ENCODE measurements at regions not wholly inside any gene's neighbourhood (a gene's known extent, or its start where the extent isn't known, plus 50 kb on each side); places are given as distances from the start of the nearest gene placed in this dataset.

DNA sequence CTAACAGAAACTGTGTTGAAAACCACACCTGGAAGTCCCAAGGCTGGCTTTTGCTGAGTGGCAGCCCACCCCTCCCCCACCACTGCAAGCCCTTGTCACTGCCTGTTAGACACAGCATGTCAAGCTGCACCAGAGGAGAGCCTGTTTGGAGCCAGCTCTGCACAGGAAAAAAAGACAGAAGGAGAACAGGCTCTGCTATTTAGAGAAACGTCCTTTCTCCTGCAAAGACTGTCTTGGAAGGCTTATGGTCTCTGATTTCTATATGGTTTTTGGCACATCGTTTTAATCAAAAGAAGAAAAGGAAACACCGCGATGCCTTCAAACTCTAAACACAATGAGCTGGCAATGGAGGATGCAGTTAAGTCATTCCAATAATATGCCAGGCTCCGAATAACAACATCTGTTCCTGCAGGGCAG, 275.5 kb downstream of the MAP2K4 start:
- H3K9me3 ChIP-seq (ENCODE audit: insufficient read depth, low read depth, low read length), result no peaks in the 10 kb centered on the region
- no peak overlapping the region for H3K27ac ChIP-seq (ENCODE audit: low read depth, low read length)
- H3K36me3 ChIP-seq (ENCODE audit: insufficient read depth, low read length), result no peaks in the 10 kb centered on the region
- WGBS, result 28% methylated on average over 5 of the region's 5 CpGs
- H3K4me1 ChIP-seq (ENCODE audit: insufficient read depth, low read length), result peaks cover 9% of the 10 kb centered on the region; the same call in 1 of the 2 replicates
- no peak overlapping the region for H3K9ac ChIP-seq (ENCODE audit: low read depth, low read length)
- no peaks in the 10 kb centered on the region for H3K27me3 ChIP-seq (ENCODE audit: insufficient read depth, low read length)
- no peak overlapping the region; the same call in 1 of the 2 replicates for H3K4me3 ChIP-seq (ENCODE audit: low read length)

DNA sequence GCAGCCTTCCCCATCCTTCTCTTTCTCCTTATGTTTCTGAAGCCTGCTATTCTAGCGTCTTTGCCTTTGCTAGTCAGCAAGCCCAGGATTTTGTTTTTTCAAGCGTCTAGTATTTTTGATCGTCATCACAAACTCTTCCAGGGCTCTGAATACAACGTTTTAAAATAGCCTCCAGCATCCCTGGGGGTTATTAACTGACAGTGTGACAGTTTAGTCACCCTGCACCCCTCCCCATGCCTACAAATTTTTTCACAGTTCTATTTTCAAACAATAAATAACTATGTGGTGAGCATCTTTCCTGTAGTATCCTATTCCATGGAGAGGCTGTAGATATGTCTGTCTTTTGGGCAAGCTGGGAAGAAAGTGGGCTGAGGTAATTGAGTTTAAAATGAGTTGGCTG, 280.9 kb downstream of the MAP2K4 start:
- 91% methylated on average over 4 of the region's 4 CpGs for WGBS
- H3K4me1 ChIP-seq (ENCODE audit: insufficient read depth, low read length), result peaks cover 4% of the 10 kb centered on the region; the same call in 1 of the 2 replicates
- no peak overlapping the region for H3K4me3 ChIP-seq (ENCODE audit: low read length)
- H3K27me3 ChIP-seq (ENCODE audit: insufficient read depth, low read length), result no peaks in the 10 kb centered on the region
- no peak overlapping the region for H3K27ac ChIP-seq (ENCODE audit: low read depth, low read length)
- H3K9me3 ChIP-seq (ENCODE audit: insufficient read depth, low read depth, low read length), result peaks cover 7% of the 10 kb centered on the region; the same call in 1 of the 2 replicates
- no peak overlapping the region for H3K9ac ChIP-seq (ENCODE audit: low read depth, low read length)
- no peaks in the 10 kb centered on the region for H3K36me3 ChIP-seq (ENCODE audit: insufficient read depth, low read length)

DNA sequence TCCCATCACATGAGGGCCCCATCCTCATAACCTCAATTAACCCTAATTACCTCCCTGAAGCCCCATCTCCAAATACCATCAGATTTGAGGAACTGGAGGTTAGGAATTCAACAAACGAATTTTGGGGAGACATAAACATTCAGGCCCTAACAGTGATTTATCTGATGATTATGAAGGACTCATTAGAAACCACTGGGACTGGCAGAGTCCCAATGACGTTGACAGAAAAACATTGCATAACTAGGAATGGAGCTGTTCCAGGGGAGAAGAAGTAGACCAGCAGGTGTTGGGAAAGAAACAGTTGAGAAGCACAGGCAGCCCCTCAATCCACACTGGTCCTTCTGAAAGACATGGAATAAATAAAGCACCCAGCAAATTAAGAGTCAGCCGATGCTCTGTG, 282.0 kb downstream of the MAP2K4 start:
- Histone ChIP-seq H3K9ac (ENCODE audit: low read depth, low read length) (no peak overlapping the region), H3K9me3 (ENCODE audit: insufficient read depth, low read depth, low read length) (peaks cover 7% of the 10 kb centered on the region; the same call in 1 of the 2 replicates), H3K27me3 (ENCODE audit: insufficient read depth, low read length) (no peaks in the 10 kb centered on the region), H3K36me3 (ENCODE audit: insufficient read depth, low read length) (no peaks in the 10 kb centered on the region), H3K4me3 (ENCODE audit: low read length) (no peak overlapping the region), H3K27ac (ENCODE audit: low read depth, low read length) (no peak overlapping the region), H3K4me1 (ENCODE audit: insufficient read depth, low read length) (no peaks in the 10 kb centered on the region)
- 91% methylated on average over 3 of the region's 3 CpGs for WGBS

DNA sequence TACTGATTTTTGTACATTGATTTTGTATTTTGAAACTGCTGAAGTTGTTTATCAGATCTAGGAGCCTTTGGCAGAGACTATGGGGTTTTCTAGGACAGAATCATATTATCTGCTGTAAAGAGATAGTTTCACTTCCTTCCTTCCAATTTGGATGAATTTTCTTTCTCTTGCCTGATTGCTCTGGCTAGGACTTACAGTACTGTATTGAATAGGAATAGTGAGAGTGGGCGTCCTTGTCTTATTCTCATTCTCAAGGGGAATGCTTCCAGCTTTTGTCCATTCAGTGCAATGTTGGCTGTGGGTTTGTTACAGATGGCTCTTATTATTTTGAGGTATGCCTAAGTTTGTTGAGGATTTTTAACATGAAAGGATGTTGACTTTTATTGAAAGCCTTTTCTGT, 290.1 kb downstream of the MAP2K4 start:
- Histone ChIP-seq H3K4me1 (ENCODE audit: insufficient read depth, low read length) (no peaks in the 10 kb centered on the region), H3K27ac (ENCODE audit: low read depth, low read length) (no peak overlapping the region), H3K27me3 (ENCODE audit: insufficient read depth, low read length) (no peaks in the 10 kb centered on the region), H3K9ac (ENCODE audit: low read depth, low read length) (no peak overlapping the region), H3K9me3 (ENCODE audit: insufficient read depth, low read depth, low read length) (peaks cover 7% of the 10 kb centered on the region; the same call in 1 of the 2 replicates), H3K36me3 (ENCODE audit: insufficient read depth, low read length) (no peaks in the 10 kb centered on the region), H3K4me3 (ENCODE audit: low read length) (no peak overlapping the region)
- 100% methylated on average over 1 of the region's 1 CpG for WGBS

DNA sequence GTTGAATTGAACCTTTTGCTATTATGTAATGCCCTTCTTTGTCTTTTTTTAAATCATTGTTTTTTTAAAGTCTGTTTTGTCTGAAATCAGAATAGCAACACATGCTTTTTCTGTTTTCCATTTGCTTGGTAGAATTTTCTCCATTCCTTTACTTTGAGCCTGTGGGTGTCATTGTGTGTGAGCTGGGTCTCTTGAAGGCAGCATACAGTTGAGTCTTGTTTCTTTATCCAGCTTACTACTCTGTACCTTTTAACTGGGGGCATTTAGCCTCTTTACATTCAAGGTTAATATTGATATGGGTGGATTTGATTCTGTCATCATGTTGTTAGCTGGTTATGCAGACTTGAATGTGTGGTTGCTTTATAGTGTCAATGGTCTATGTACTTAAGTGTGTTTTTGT, 292.0 kb downstream of the MAP2K4 start:
- H3K27me3 ChIP-seq (ENCODE audit: insufficient read depth, low read length), result no peaks in the 10 kb centered on the region
- peaks cover 7% of the 10 kb centered on the region; the same call in 1 of the 2 replicates for H3K9me3 ChIP-seq (ENCODE audit: insufficient read depth, low read depth, low read length)
- no peak overlapping the region for H3K9ac ChIP-seq (ENCODE audit: low read depth, low read length)
- H3K36me3 ChIP-seq (ENCODE audit: insufficient read depth, low read length), result no peaks in the 10 kb centered on the region
- no peak overlapping the region for H3K4me3 ChIP-seq (ENCODE audit: low read length)
- no peak overlapping the region for H3K27ac ChIP-seq (ENCODE audit: low read depth, low read length)
- H3K4me1 ChIP-seq (ENCODE audit: insufficient read depth, low read length), result no peaks in the 10 kb centered on the region

DNA sequence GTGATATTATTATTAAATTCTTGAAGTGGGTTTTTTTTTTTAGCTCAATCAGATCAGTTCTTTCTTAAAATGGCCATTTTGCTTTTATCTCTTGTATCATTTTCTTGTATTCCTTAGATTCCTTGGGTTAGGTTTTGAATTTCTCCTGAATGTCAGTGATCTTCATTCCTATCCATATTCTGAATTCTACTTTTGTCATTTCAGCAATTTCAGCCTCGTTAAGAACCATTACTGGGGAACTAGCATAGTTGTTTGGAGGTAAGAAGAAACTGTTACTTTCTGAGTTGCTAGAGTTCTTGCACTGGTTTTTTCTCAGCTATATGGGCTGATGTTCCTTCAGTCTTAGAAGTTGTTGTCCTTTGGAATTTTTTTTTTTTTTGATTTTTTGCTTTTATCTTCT, 293.1 kb downstream of the MAP2K4 start:
- H3K4me3 ChIP-seq (ENCODE audit: low read length), result no peak overlapping the region
- 89% methylated on average over 1 of the region's 1 CpG for WGBS
- no peak overlapping the region for H3K27ac ChIP-seq (ENCODE audit: low read depth, low read length)

DNA sequence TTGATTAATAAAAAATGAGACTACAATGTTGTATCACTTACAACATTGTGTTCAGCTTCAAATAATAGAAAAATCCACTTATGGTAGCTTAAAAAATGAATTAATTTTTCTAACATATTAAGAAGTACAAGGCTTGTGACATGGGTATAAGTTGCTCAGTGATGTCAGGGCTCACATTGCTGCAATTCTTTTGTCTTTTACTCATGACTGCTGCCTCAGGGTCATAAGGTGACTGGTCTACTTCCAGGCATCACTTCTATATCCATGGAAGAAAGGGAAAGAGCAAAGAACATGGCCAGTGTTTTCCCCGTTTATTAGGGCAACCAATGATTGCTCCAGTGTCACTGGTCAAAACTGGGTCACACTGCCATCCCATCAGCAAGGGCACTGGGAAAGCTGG, 295.3 kb downstream of the MAP2K4 start:
- Histone ChIP-seq H3K4me1 (ENCODE audit: insufficient read depth, low read length) (no peaks in the 10 kb centered on the region), H3K9ac (ENCODE audit: low read depth, low read length) (no peak overlapping the region), H3K27me3 (ENCODE audit: insufficient read depth, low read length) (no peaks in the 10 kb centered on the region), H3K9me3 (ENCODE audit: insufficient read depth, low read depth, low read length) (peaks cover 7% of the 10 kb centered on the region; the same call in 1 of the 2 replicates), H3K27ac (ENCODE audit: low read depth, low read length) (no peak overlapping the region), H3K4me3 (ENCODE audit: low read length) (no peak overlapping the region), H3K36me3 (ENCODE audit: insufficient read depth, low read length) (no peaks in the 10 kb centered on the region)
- WGBS, result 98% methylated on average over 1 of the region's 1 CpG

More for the DNA sequence above, 293.1 kb downstream of the MAP2K4 start:
- H3K27me3 ChIP-seq (ENCODE audit: insufficient read depth, low read length), result no peaks in the 10 kb centered on the region
- no peaks in the 10 kb centered on the region for H3K36me3 ChIP-seq (ENCODE audit: insufficient read depth, low read length)
- peaks cover 7% of the 10 kb centered on the region; the same call in 1 of the 2 replicates for H3K9me3 ChIP-seq (ENCODE audit: insufficient read depth, low read depth, low read length)
- no peaks in the 10 kb centered on the region for H3K4me1 ChIP-seq (ENCODE audit: insufficient read depth, low read length)
- H3K9ac ChIP-seq (ENCODE audit: low read depth, low read length), result no peak overlapping the region

DNA sequence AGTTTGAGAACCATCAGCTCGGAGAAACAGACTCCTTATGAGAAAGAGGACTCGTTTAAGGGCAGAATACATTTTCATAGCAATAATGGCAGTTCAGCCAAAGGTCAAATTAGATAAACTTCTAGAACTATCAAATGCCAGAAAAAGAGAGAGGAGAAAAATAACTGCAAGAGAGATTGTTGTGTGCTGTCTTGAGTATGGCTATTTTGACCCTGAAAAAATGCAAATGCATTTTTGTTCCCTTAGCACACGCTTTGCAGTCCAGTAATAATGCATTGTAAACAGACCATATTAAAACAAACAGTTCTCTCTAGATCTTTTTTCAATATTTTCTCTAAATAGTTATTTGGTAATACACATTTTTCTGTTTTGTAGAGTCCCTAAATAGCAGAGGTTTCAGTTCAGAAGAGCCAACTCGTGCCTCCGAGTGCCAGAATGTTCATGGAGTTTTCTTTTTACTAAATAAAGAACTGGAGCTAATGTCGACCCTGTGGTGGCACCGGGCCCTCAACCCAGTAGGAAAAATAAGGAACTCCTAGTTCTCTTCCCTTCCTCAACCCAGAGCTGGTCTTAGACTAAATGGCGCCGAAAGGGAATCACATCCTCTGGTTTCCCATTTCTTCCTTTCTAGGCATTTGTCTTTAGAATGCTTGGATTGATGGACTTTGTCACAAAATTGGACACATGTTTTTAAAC, 298.0 kb downstream of the MAP2K4 start:
- Histone ChIP-seq H3K27me3 (ENCODE audit: insufficient read depth, low read length) (no peaks in the 10 kb centered on the region), H3K9ac (ENCODE audit: low read depth, low read length) (no peak overlapping the region), H3K9me3 (ENCODE audit: insufficient read depth, low read depth, low read length) (no peaks in the 10 kb centered on the region), H3K4me3 (ENCODE audit: low read length) (no peak overlapping the region), H3K27ac (ENCODE audit: low read depth, low read length) (no peak overlapping the region), H3K4me1 (ENCODE audit: insufficient read depth, low read length) (no peaks in the 10 kb centered on the region), H3K36me3 (ENCODE audit: insufficient read depth, low read length) (no peaks in the 10 kb centered on the region)
- 96% methylated on average over 9 of the region's 9 CpGs for WGBS

DNA sequence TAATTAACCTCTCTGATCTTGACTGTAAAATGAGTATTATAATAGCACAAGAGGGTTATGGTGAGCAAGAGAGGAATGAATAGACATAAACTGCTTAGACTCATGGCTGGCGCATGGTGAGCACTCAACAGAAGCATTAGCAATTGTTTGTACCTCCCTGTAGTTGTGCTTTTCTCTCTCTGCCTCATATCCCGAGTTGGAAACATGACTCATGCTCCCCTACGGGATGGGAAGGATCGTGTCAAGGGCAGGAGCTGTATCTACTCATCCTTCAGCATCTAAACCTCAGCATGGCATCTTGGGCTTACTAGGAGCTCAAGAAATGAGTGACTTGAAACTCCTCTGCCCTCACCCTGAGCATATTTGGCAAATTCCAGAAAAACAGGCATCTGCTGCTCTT, 299.6 kb downstream of the MAP2K4 start:
- WGBS, result 79% methylated on average over 4 of the region's 4 CpGs
- H3K27ac ChIP-seq (ENCODE audit: low read depth, low read length), result no peak overlapping the region
- H3K9ac ChIP-seq (ENCODE audit: low read depth, low read length), result no peak overlapping the region

DNA sequence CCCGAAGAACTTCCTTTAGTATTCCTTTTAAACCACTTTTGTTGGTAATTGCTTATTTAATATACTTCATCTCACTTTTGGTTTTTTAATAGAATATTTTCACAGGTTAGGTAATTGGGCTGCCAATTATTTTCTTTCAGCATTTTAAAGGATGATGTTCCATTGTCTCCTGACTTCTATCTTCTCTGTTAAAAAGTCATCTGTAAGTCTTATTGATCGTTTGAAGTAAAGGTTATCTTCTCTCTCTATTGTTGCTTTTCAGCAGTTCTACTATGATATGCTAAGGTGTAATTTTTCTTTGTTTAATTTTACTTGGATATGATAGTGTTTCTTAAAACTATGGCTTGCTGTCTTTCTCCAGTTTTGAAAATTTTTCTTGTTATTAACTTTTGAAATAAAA, 307.5 kb downstream of the MAP2K4 start:
- no peak overlapping the region for H3K9ac ChIP-seq (ENCODE audit: low read depth, low read length)
- no peaks in the 10 kb centered on the region for H3K36me3 ChIP-seq (ENCODE audit: insufficient read depth, low read length)
- no peak overlapping the region for H3K4me3 ChIP-seq (ENCODE audit: low read length)
- no peaks in the 10 kb centered on the region for H3K27me3 ChIP-seq (ENCODE audit: insufficient read depth, low read length)
- H3K4me1 ChIP-seq (ENCODE audit: insufficient read depth, low read length), result no peaks in the 10 kb centered on the region
- 100% methylated on average over 1 of the region's 2 CpGs for WGBS
- H3K9me3 ChIP-seq (ENCODE audit: insufficient read depth, low read depth, low read length), result peaks cover 44% of the 10 kb centered on the region
- no peak overlapping the region for H3K27ac ChIP-seq (ENCODE audit: low read depth, low read length)

More for the DNA sequence above, 299.6 kb downstream of the MAP2K4 start:
- H3K27me3 ChIP-seq (ENCODE audit: insufficient read depth, low read length), result no peaks in the 10 kb centered on the region
- H3K4me1 ChIP-seq (ENCODE audit: insufficient read depth, low read length), result no peaks in the 10 kb centered on the region
- H3K9me3 ChIP-seq (ENCODE audit: insufficient read depth, low read depth, low read length), result no peaks in the 10 kb centered on the region
- no peak overlapping the region for H3K4me3 ChIP-seq (ENCODE audit: low read length)
- H3K36me3 ChIP-seq (ENCODE audit: insufficient read depth, low read length), result no peaks in the 10 kb centered on the region

DNA sequence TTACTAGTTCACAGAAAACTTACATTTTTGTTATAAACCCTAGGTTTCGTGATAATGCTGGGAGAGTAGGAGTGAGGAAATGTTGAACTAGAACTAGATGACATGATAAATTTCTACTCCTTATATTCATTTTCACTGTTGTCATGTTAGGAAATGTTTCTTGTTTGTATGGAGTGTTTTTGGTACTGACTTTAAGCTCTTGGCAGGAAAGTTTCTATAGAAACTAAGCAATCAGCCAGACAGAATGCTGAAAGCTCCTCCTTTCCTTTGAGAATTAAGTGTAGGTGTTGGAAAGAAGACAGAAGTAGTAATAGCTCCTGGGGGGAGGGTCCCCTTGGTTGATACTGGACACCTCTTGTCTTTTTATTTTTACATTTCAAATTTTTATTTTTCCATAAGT, 309.8 kb downstream of the MAP2K4 start:
- Histone ChIP-seq H3K4me3 (ENCODE audit: low read length) (no peak overlapping the region), H3K4me1 (ENCODE audit: insufficient read depth, low read length) (no peaks in the 10 kb centered on the region), H3K36me3 (ENCODE audit: insufficient read depth, low read length) (no peaks in the 10 kb centered on the region), H3K27me3 (ENCODE audit: insufficient read depth, low read length) (no peaks in the 10 kb centered on the region), H3K9ac (ENCODE audit: low read depth, low read length) (no peak overlapping the region), H3K9me3 (ENCODE audit: insufficient read depth, low read depth, low read length) (peaks cover 44% of the 10 kb centered on the region), H3K27ac (ENCODE audit: low read depth, low read length) (no peak overlapping the region)
- WGBS, result no CpG with 5 or more reads among the region's 1 CpG

DNA sequence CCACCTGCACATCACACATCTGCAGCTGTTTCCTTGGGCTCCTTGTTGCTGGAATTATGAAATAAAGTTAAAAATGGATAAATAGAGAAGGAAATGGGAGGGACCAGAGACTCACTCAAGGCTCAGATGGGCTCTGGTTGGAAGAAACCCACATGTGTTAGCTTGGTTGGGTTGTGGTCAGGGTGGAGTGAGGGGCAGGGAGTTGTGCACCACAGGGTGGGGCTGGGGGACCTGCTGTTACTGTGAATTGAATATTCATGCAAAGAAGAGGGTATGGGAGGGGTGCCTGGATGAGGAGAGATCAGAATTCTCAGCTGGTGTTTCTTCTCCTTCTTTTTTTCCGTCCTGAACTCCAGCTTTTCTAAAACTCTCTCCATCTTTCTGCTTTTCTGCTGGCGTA, 320.7 kb downstream of the MAP2K4 start:
- Histone ChIP-seq H3K27ac (ENCODE audit: low read depth, low read length) (no peak overlapping the region), H3K4me1 (ENCODE audit: insufficient read depth, low read length) (no peaks in the 10 kb centered on the region), H3K9me3 (ENCODE audit: insufficient read depth, low read depth, low read length) (no peaks in the 10 kb centered on the region), H3K9ac (ENCODE audit: low read depth, low read length) (no peak overlapping the region), H3K4me3 (ENCODE audit: low read length) (no peak overlapping the region), H3K27me3 (ENCODE audit: insufficient read depth, low read length) (no peaks in the 10 kb centered on the region), H3K36me3 (ENCODE audit: insufficient read depth, low read length) (no peaks in the 10 kb centered on the region)
- WGBS, result 95% methylated on average over 2 of the region's 2 CpGs

Data from HUES64 (cell line).